OCI-LY7 (cell line): ENCODE measurements at regions not wholly inside any gene's neighbourhood (a gene's known extent, or its start where the extent isn't known, plus 50 kb on each side); places are given as distances from the start of the nearest gene placed in this dataset.

ENCODE experiments used
- CTCF ChIP-seq: fragments of 200-600 bp; sonication (generic); conservative IDR thresholded peaks from 2 replicates; pipeline ENCODE4 v1.5.1; 2014; ENCODE audit warnings: mild to moderate bottlenecking, antibody characterized with exemption, low read length, moderate library complexity, mixed read lengths
- EZH2phosphoT487 ChIP-seq: fragments of 200-600 bp; sonication (generic); IDR thresholded peaks from 2 replicates; pipeline ENCODE4 v1.6.1; 2018; ENCODE audit warnings: low read depth, borderline replicate concordance, mild to moderate bottlenecking, mixed run types, antibody characterized with exemption, low read length, moderate library complexity, mixed read lengths

DNA sequence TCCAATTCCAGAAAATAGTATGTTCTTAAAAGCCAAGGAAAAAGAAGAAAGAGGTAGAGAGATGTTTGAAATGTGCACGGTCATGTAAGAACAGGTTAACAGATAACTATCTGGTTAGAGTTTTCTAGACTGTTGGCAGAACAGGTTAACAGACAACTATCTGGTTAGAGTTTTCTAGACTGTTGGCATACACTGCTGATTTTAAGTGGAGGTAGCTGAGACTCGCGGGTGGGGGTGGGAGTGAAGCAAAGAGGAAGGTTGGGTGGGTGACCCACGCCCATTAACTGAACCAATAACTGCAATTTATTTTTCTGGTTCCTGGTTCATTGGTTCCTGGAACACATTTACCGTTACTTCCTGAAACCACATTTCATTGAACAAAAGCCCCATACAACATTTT lies 157.5 kb downstream of the ELOVL4 start:
- no peak for TF ChIP-seq CTCF
- TF ChIP-seq EZH2phosphoT487: no peak
